MCF 10A (cell line): ENCODE measurements at regions not wholly inside any gene's neighbourhood (a gene's known extent, or its start where the extent isn't known, plus 50 kb on each side); places are given as distances from the start of the nearest gene placed in this dataset.

Experiments
- BruUV-seq: library from RNA; stranded (reverse); fragments of 400-500 nt; replicated peaks from 2 replicates; lab custom pipeline; 2021; lab: Mats Ljungman, UMichigan
- CTCF ChIA-PET: fragments of 300-600 bp; sonication (Branson Sonifier 250); formaldehyde crosslinking; extraction: SDS; loops from one replicate; lab custom pipeline; 2021; ENCODE audit warnings: antibody characterized with exemption, inconsistent platforms; lab: Yijun Ruan, JAX
- POLR2A ChIA-PET: fragments of 300-600, 350-650 bp; sonication (Branson Sonifier 250); formaldehyde crosslinking; extraction: SDS; loops from one replicate; lab custom pipeline; 2020; ENCODE audit warnings: antibody characterized with exemption, inconsistent platforms; lab: Yijun Ruan, JAX
- DNase-seq: peaks from one replicate; pipeline ENCODE4 v3.0.0-alpha.2; 2018; ENCODE audit not compliant: unreplicated experiment
- H3K27ac Mint-ChIP-seq: one replicate; pipeline ENCODE4 v1.8.0; 2022; ENCODE audit warnings: mild to moderate bottlenecking, low read depth, mixed read lengths; ENCODE audit not compliant: unreplicated experiment
- H3K27me3 Mint-ChIP-seq: one replicate; pipeline ENCODE4 v1.8.0; 2022; ENCODE audit warnings: mixed read lengths; ENCODE audit not compliant: insufficient read depth, unreplicated experiment
- H3K36me3 Mint-ChIP-seq: one replicate; pipeline ENCODE4 v1.8.0; 2022; ENCODE audit warnings: mild to moderate bottlenecking, moderate library complexity, mixed read lengths; ENCODE audit not compliant: insufficient read depth, unreplicated experiment
- H3K4me1 Mint-ChIP-seq: one replicate; pipeline ENCODE4 v1.8.0; 2022; ENCODE audit warnings: mixed read lengths; ENCODE audit not compliant: insufficient read depth, unreplicated experiment
- H3K4me3 Mint-ChIP-seq: one replicate; pipeline ENCODE4 v1.8.0; 2022; ENCODE audit warnings: mild to moderate bottlenecking, moderate library complexity, mixed read lengths; ENCODE audit not compliant: unreplicated experiment
- H3K9me3 Mint-ChIP-seq: one replicate; pipeline ENCODE4 v1.8.0; 2022; ENCODE audit warnings: mixed read lengths; ENCODE audit not compliant: unreplicated experiment
- intact Hi-C: fragments of 100-400 bp; cut with micrococcal nuclease; formaldehyde crosslinking; loops from 2 replicates; pipeline ENCODE4 v1.14.1; 2022
- TF ChIP-seq, protein P1 (sequence below): fragments of 200-600 bp; IDR thresholded peaks from one replicate; pipeline ENCODE4 v1.8.0; 2022; ENCODE audit warnings: antibody characterized with exemption, mild to moderate bottlenecking; ENCODE audit not compliant: unreplicated experiment

DNA sequence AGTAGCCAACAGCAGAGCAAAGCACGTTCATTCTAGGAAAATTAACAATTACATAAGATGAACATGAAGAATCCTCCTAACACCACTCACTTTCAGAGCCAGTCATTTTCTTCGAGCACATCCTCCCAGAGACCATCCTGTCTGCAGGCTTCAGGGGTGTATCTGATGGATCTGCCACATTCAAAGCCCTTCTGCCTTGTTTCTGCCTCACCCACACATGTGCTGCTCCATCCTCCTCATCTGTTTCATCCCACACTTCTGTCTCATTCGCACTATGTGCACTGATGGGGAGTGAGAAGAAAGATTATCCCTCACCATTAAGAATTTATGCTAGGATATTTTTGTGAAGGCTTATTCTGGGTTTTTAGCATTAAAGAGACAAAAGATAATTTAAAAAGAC lies 287.9 kb upstream of the PKDCC start:
- Mint-ChIP-seq H3K4me3 (no peak overlapping the region), H3K27me3 (no peaks in the 10 kb centered on the region), H3K4me1 (no peaks in the 10 kb centered on the region), H3K9me3 (no peaks in the 10 kb centered on the region), H3K36me3 (no peaks in the 10 kb centered on the region), H3K27ac (no peak overlapping the region)
- no TSS peak for BruUV-seq
- no peak for DNase-seq
- intact Hi-C loops = no loop called here
- ChIA-PET POLR2A (interaction anchor here (0.6 kb wide), 1 partner anchor 20 kb away, joined by 3 read pairs; no protein-coding TSS in a partner anchor), CTCF (no interaction called here)
- TF ChIP-seq, protein P1, sequence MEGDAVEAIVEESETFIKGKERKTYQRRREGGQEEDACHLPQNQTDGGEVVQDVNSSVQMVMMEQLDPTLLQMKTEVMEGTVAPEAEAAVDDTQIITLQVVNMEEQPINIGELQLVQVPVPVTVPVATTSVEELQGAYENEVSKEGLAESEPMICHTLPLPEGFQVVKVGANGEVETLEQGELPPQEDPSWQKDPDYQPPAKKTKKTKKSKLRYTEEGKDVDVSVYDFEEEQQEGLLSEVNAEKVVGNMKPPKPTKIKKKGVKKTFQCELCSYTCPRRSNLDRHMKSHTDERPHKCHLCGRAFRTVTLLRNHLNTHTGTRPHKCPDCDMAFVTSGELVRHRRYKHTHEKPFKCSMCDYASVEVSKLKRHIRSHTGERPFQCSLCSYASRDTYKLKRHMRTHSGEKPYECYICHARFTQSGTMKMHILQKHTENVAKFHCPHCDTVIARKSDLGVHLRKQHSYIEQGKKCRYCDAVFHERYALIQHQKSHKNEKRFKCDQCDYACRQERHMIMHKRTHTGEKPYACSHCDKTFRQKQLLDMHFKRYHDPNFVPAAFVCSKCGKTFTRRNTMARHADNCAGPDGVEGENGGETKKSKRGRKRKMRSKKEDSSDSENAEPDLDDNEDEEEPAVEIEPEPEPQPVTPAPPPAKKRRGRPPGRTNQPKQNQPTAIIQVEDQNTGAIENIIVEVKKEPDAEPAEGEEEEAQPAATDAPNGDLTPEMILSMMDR = no peak

DNA sequence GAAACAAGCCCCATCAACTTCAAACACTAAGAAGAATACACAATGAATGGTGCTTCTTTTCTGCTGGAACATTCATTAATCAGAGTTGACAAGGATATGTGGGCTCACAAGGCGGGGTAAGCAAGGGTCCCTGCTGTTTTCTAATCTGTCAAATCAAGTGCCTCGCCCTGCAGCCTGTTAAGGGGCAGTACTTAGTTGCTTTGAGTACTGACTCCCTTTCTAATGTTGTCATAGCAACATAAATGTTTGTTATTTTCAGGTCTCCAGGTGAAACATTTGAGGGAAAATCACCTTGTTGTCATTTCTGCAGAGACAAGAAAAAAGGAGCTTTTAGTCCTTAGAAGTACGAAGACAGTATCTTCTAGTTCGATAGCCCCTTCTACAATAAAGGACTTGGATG lies 284.7 kb upstream of the PKDCC start:
- Mint-ChIP-seq H3K9me3 (no peaks in the 10 kb centered on the region), H3K36me3 (no peaks in the 10 kb centered on the region), H3K4me3 (no peak overlapping the region), H3K27ac (no peak overlapping the region), H3K4me1 (no peaks in the 10 kb centered on the region), H3K27me3 (no peaks in the 10 kb centered on the region)
- no TSS peak for BruUV-seq
- ChIA-PET POLR2A (interaction anchor here (0.6 kb wide), 1 partner anchor 705 kb away, joined by 3 read pairs; no protein-coding TSS in a partner anchor), CTCF (interaction anchor here (1.5 to 3.6 kb wide), 2 partner anchors 18 to 64 kb away, joined by 5 to 17 read pairs; no protein-coding TSS in a partner anchor)
- DNase-seq = no peak
- intact Hi-C loops = no loop called here
- TF ChIP-seq, protein P1 = no peak

DNA sequence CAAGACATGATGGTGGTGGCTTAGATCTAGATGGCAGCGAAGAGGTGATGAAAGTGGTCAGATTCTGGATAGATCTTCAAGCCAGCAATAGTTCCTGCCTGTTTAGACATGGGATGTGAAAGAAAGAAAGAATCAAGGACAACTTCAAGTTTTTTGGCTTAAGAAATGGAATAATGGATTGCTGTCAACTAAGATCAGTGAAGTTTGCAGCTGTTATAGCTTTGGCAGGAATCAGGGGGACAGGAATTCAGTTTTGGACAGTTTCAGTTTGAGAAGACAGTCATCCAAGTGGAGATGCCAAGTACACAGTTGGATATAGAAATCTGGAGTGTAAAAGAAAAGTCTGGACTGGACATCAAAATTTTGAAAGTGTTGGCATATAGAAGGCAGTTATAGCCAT lies 283.7 kb upstream of the PKDCC start:
- no peak overlapping the region for H3K4me3 Mint-ChIP-seq
- no TSS peak for BruUV-seq
- POLR2A ChIA-PET = no interaction called here

DNA sequence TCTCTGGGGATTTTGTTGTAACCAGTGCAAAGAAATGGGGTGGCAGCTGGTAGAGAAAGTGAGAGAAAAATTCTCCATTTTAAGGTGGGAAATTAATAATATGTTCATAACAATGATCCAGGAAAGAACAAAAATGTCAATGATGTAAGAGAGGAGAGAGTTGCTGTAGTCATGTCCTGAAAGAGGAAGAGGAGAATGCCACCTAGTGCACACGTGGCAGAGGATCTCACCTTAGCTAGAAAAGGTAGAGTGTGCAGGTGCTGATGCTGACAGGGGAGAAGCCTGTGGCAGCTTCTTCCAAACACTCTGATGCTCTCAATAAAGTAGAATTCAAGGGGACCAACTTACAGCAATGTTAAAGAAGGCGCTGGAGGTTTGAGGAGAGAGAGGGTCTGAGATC lies 282.9 kb upstream of the PKDCC start:
- Mint-ChIP-seq H3K27ac (no peak overlapping the region), H3K36me3 (no peaks in the 10 kb centered on the region), H3K4me1 (no peaks in the 10 kb centered on the region), H3K9me3 (no peaks in the 10 kb centered on the region), H3K27me3 (peaks cover 2% of the 10 kb centered on the region), H3K4me3 (no peak overlapping the region)
- peak; percentile 14 for DNase-seq
- TF ChIP-seq, protein P1 = peak; percentile 13
- intact Hi-C loops = loop anchor here (1.0 kb wide), 1 partner anchor 351 kb away; no protein-coding TSS in a partner anchor
- no TSS peak for BruUV-seq
- CTCF ChIA-PET = interaction anchor here (0.7 to 3.6 kb wide), 12 partner anchors 9 to 1144 kb away, joined by 3 to 17 read pairs (median 4); no protein-coding TSS in a partner anchor
- POLR2A ChIA-PET = interaction anchor here (0.7 kb wide), 1 partner anchor 47 kb away, joined by 3 read pairs; no protein-coding TSS in a partner anchor

More for the DNA sequence above, 283.7 kb upstream of the PKDCC start:
- H3K9me3 Mint-ChIP-seq = no peaks in the 10 kb centered on the region
- no peak for DNase-seq
- intact Hi-C loops = no loop called here
- no peaks in the 10 kb centered on the region for H3K27me3 Mint-ChIP-seq
- H3K27ac Mint-ChIP-seq = no peak overlapping the region
- no peaks in the 10 kb centered on the region for H3K36me3 Mint-ChIP-seq
- H3K4me1 Mint-ChIP-seq = no peaks in the 10 kb centered on the region
- CTCF ChIA-PET = interaction anchor here (0.7 to 3.6 kb wide), 7 partner anchors 9 to 1143 kb away, joined by 3 to 17 read pairs (median 5); no protein-coding TSS in a partner anchor
- TF ChIP-seq, protein P1 = no peak
